PC-3 (cell line): ENCODE measurements at regions not wholly inside any gene's neighbourhood (a gene's known extent, or its start where the extent isn't known, plus 50 kb on each side); places are given as distances from the start of the nearest gene placed in this dataset.

Experiments used
- ATAC-seq: fragments of 200-7000 bp; cut with Tn5 transposase; 2 replicates; pipeline ENCODE4 v1.9.1; 2020; ENCODE audit warnings: mild to moderate bottlenecking, moderate library complexity
- BruUV-seq: library from RNA; stranded (reverse); fragments of 400-500 nt; replicated peaks from 2 replicates; lab custom pipeline; 2021; lab: Mats Ljungman, UMichigan
- CTCF ChIA-PET: fragments of 300-600 bp; sonication (Branson Sonifier 250); formaldehyde crosslinking; loops from one replicate; lab custom pipeline; 2022; ENCODE audit warnings: antibody characterized with exemption; lab: Charles Lee
- POLR2A ChIA-PET: fragments of 300-600 bp; sonication (Branson Sonifier 250); formaldehyde crosslinking; loops from one replicate; lab custom pipeline; 2022; ENCODE audit warnings: antibody characterized with exemption; ENCODE audit not compliant: unreplicated experiment; lab: Charles Lee
- DNase-seq: peaks from one replicate; pipeline ENCODE4 v3.0.0-alpha.2; 2015
- H2AFZ ChIP-seq: fragments of 300-600 bp; sonication (generic); 2 replicates; pipeline ENCODE4 v1.6.0; 2016; ENCODE audit warnings: antibody characterized with exemption, low read length
- H3F3A ChIP-seq: fragments of 300-600 bp; sonication (generic); one replicate; pipeline ENCODE4 v1.6.0; 2017; ENCODE audit warnings: antibody characterized with exemption, low read length, control low read depth, mild to moderate bottlenecking; ENCODE audit not compliant: unreplicated experiment
- H3K27ac ChIP-seq: fragments of 300-600 bp; sonication (generic); 2 replicates; pipeline ENCODE4 v1.5.1; 2016; ENCODE audit warnings: mild to moderate bottlenecking, low read length
- H3K27me3 ChIP-seq: fragments of 300-600 bp; sonication (generic); 2 replicates; pipeline ENCODE4 v1.6.1; 2016; ENCODE audit warnings: low read length, mixed read lengths
- H3K36me3 ChIP-seq: fragments of 300-600 bp; sonication (generic); 2 replicates; pipeline ENCODE4 v1.6.1; 2016; ENCODE audit warnings: low read depth, mixed run types, low read length, mixed read lengths
- H3K4me1 ChIP-seq: fragments of 300-600 bp; sonication (generic); 2 replicates; pipeline ENCODE4 v1.5.1; 2016; ENCODE audit warnings: low read length; ENCODE audit not compliant: insufficient read depth
- H3K4me2 ChIP-seq: fragments of 300-600 bp; sonication (generic); 2 replicates; pipeline ENCODE4 v1.6.0; 2016; ENCODE audit warnings: low read length
- H3K4me3 ChIP-seq: fragments of 300-600 bp; sonication (generic); 2 replicates; pipeline ENCODE4 v1.5.1; 2016; ENCODE audit warnings: mild to moderate bottlenecking, low read length, mixed read lengths
- H3K79me2 ChIP-seq: fragments of 300-600 bp; sonication (generic); 2 replicates; pipeline ENCODE4 v1.6.1; 2017; ENCODE audit warnings: low read length, mixed read lengths
- H3K9ac ChIP-seq: fragments of 300-600 bp; sonication (generic); 2 replicates; pipeline ENCODE4 v1.6.0; 2016; ENCODE audit warnings: mild to moderate bottlenecking, low read length
- H3K9me2 ChIP-seq: fragments of 300-600 bp; sonication (generic); replicated peaks from 2 replicates; pipeline ENCODE4 v1.6.1; 2016; ENCODE audit warnings: mixed run types, low read length, mixed read lengths
- H3K9me3 ChIP-seq: fragments of 300-600 bp; sonication (generic); 2 replicates; pipeline ENCODE4 v1.6.1; 2016; ENCODE audit warnings: low read length, mixed read lengths
- H4K20me1 ChIP-seq: fragments of 300-600 bp; sonication (generic); 2 replicates; pipeline ENCODE4 v1.6.1; 2016; ENCODE audit warnings: low read length, mixed read lengths
- EZH2 ChIP-seq: fragments of 300-600 bp; sonication (generic); IDR thresholded peaks from one replicate; pipeline ENCODE4 v1.6.1; 2017; ENCODE audit warnings: antibody characterized with exemption, mild to moderate bottlenecking, low read length; ENCODE audit not compliant: unreplicated experiment
- EZH2phosphoT487 ChIP-seq: fragments of 300-600 bp; sonication (generic); IDR thresholded peaks from 2 replicates; pipeline ENCODE4 v1.6.1; 2018; ENCODE audit warnings: mild to moderate bottlenecking, antibody characterized with exemption, low read length, borderline replicate concordance
- intact Hi-C: fragments of 100-400 bp; cut with micrococcal nuclease; formaldehyde crosslinking; loops from 2 replicates; pipeline ENCODE4 v1.9.0; 2023
- TF ChIP-seq, protein P1 (sequence below): fragments of 300-600 bp; sonication (generic); conservative IDR thresholded peaks from 2 replicates; pipeline ENCODE4 v1.5.1; 2017; ENCODE audit warnings: antibody characterized with exemption, low read depth, mild to moderate bottlenecking, low read length

DNA sequence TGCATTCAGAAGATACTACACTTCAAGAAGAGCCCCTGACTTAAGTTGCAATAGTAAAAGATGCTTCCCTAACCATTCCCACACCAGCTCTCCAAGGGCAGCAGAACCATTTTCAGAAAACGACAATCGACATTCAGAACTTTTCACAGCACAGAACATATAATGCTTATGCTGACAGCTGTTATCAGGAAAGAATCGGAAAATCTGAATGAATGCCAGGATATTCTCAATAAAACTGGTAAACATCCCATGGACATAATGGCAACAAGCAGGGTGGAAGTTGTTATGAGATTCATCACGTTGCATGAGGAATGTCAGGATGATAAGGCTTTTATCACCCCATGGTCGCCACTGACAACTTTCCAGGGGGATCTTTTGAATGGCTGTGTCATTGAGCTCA lies 246.6 kb upstream of the CHRM3 start:
- Histone ChIP-seq H3K27me3 (no peaks in the 10 kb centered on the region), H3K36me3 (no peaks in the 10 kb centered on the region), H3K4me3 (no peak overlapping the region), H3F3A (no peaks in the 10 kb centered on the region), H3K4me2 (no peak overlapping the region), H4K20me1 (no peaks in the 10 kb centered on the region), H3K9ac (no peak overlapping the region), H2AFZ (no peak overlapping the region), H3K9me3 (no peaks in the 10 kb centered on the region), H3K9me2 (no peaks in the 10 kb centered on the region), H3K27ac (no peak overlapping the region), H3K4me1 (no peaks in the 10 kb centered on the region), H3K79me2 (no peaks in the 10 kb centered on the region)
- TF ChIP-seq EZH2, result no peak
- TF ChIP-seq, protein P1, sequence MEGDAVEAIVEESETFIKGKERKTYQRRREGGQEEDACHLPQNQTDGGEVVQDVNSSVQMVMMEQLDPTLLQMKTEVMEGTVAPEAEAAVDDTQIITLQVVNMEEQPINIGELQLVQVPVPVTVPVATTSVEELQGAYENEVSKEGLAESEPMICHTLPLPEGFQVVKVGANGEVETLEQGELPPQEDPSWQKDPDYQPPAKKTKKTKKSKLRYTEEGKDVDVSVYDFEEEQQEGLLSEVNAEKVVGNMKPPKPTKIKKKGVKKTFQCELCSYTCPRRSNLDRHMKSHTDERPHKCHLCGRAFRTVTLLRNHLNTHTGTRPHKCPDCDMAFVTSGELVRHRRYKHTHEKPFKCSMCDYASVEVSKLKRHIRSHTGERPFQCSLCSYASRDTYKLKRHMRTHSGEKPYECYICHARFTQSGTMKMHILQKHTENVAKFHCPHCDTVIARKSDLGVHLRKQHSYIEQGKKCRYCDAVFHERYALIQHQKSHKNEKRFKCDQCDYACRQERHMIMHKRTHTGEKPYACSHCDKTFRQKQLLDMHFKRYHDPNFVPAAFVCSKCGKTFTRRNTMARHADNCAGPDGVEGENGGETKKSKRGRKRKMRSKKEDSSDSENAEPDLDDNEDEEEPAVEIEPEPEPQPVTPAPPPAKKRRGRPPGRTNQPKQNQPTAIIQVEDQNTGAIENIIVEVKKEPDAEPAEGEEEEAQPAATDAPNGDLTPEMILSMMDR, result no peak
- TF ChIP-seq EZH2phosphoT487, result no peak
- intact Hi-C loops, result no loop called here
- no TSS peak for BruUV-seq
- no peak for ATAC-seq
- POLR2A ChIA-PET, result no interaction called here
- CTCF ChIA-PET, result no interaction called here
- DNase-seq, result no peak

DNA sequence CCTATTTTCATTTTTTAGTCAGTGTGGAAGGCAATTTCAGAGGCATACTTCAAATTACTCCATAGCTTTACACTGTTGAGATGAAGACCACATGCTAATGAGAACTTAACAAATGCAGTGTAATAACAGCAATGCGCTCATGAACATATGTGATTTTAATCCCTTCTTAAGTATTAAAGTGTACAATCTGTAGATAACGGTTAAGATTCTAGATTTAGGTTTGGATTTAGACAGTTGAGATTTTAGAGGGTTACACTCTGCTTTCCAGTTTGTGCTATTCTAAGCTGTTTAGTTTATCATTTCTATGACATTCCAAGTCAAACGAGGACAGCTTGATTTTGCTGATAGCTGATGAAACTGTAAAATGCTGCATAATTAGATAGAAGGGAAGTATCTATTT lies 257.8 kb upstream of the CHRM3 start:
- TF ChIP-seq EZH2phosphoT487 (no peak), EZH2 (no peak)
- TF ChIP-seq, protein P1, result no peak
- Histone ChIP-seq H3K79me2 (no peaks in the 10 kb centered on the region), H3K9ac (no peak overlapping the region), H3K27me3 (no peaks in the 10 kb centered on the region), H3K9me2 (no peaks in the 10 kb centered on the region), H3F3A (no peaks in the 10 kb centered on the region), H3K36me3 (no peaks in the 10 kb centered on the region), H3K27ac (no peak overlapping the region), H3K4me2 (no peak overlapping the region), H2AFZ (no peak overlapping the region), H3K4me1 (no peaks in the 10 kb centered on the region), H4K20me1 (no peaks in the 10 kb centered on the region), H3K9me3 (no peaks in the 10 kb centered on the region), H3K4me3 (no peak overlapping the region)
- ChIA-PET POLR2A (no interaction called here), CTCF (no interaction called here)
- ATAC-seq, result no peak
- BruUV-seq, result no TSS peak
- no peak for DNase-seq
- intact Hi-C loops, result no loop called here

DNA sequence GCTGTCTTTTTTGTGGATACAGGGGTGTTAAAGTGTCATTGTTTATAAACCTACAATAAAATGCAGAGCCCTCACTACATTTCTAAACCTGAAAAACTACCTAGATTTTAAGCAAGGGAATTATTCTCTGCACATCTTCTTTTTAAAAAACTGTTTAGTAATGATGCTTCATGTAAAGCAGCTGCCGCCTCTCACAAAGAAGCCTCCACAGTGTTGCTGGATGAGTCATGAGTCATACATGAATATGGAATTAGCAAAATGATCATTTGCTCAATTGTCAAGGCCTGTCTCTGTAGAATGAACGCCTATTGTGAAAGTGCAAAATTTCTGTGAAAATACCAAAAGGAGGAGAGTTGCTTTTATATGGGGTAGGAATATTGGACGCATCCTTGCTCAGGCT lies 259.5 kb upstream of the CHRM3 start:
- DNase-seq (no peak), ATAC-seq (no peak)
- Histone ChIP-seq H2AFZ (no peak overlapping the region), H3K9me3 (no peaks in the 10 kb centered on the region), H3K4me1 (no peaks in the 10 kb centered on the region), H4K20me1 (no peaks in the 10 kb centered on the region), H3K4me3 (no peak overlapping the region), H3K9ac (no peak overlapping the region), H3K27ac (no peak overlapping the region), H3F3A (no peaks in the 10 kb centered on the region), H3K79me2 (no peaks in the 10 kb centered on the region), H3K36me3 (no peaks in the 10 kb centered on the region), H3K27me3 (no peaks in the 10 kb centered on the region), H3K4me2 (no peak overlapping the region), H3K9me2 (no peaks in the 10 kb centered on the region)
- intact Hi-C loops, result no loop called here
- BruUV-seq, result no TSS peak
- CTCF ChIA-PET, result no interaction called here
- TF ChIP-seq EZH2, result no peak
- TF ChIP-seq EZH2phosphoT487, result no peak
- TF ChIP-seq, protein P1, result no peak
- POLR2A ChIA-PET, result no interaction called here
